GM18951 (cell line): ENCODE measurements at regions not wholly inside any gene's neighbourhood (a gene's known extent, or its start where the extent isn't known, plus 50 kb on each side); places are given as distances from the start of the nearest gene placed in this dataset.
A peak's percentile ranks its signal among the peaks of the same experiment; 100 is the strongest.
"Not testable (repeated sequence)": the region's sequence is repeated elsewhere in the genome, so short reads cannot be mapped to it uniquely, and the experiment has no call there.

Source experiments
- POLR2A ChIP-seq: IDR thresholded peaks from 4 replicates; pipeline ENCODE4 v1.6.1; 2011; ENCODE audit warnings: mild to moderate bottlenecking; ENCODE audit not compliant: insufficient read length, insufficient read depth; ENCODE audit errors: extremely low read depth
- in situ Hi-C: fragments of 300-500 bp; cut with MboI; formaldehyde crosslinking; loops from one replicate; pipeline ENCODE4 v1.12.0; 2022; ENCODE audit warnings: low sequenced_read_pairs, mixed read lengths, inconsistent platforms; ENCODE audit not compliant: unreplicated experiment

GRCh38 chr1:149635290-149635899 lies 51.7 kb downstream of the PPIAL4C start:
- in situ Hi-C loops, result not testable (repeated sequence)

- in situ Hi-C loops, result not testable (repeated sequence)
- peak; percentile 89 for TF ChIP-seq POLR2A
Observed at GRCh38 chr1:149636286-149637122, 52.9 kb downstream of the PPIAL4C start.

GRCh38 chr1:149638481-149638880 lies 54.8 kb downstream of the PPIAL4C start:
- in situ Hi-C loops, result not testable (repeated sequence)

GRCh38 chr1:149638901-149639658 lies 55.4 kb downstream of the PPIAL4C start:
- in situ Hi-C loops, result not testable (repeated sequence)

- in situ Hi-C loops, result not testable (repeated sequence)
Observed at GRCh38 chr1:149641179-149641578, 57.5 kb downstream of the PPIAL4C start.

GRCh38 chr1:149644818-149645217 lies 61.2 kb downstream of the PPIAL4C start:
- in situ Hi-C loops, result not testable (repeated sequence)

- in situ Hi-C loops, result not testable (repeated sequence)
Observed at GRCh38 chr1:149646360-149647017, 62.8 kb downstream of the PPIAL4C start.

GRCh38 chr1:149647018-149647373 lies 63.3 kb downstream of the PPIAL4C start:
- in situ Hi-C loops, result not testable (repeated sequence)

- in situ Hi-C loops, result not testable (repeated sequence)
Observed at GRCh38 chr1:149657750-149658149, 74.1 kb downstream of the PPIAL4C start.

- in situ Hi-C loops, result not testable (repeated sequence)
Observed at GRCh38 chr1:149658175-149658574, 74.5 kb downstream of the PPIAL4C start.

GRCh38 chr1:149664624-149665023 lies 81.0 kb downstream of the PPIAL4C start:
- in situ Hi-C loops, result not testable (repeated sequence)

GRCh38 chr1:149665033-149665432 lies 81.4 kb downstream of the PPIAL4C start:
- in situ Hi-C loops, result not testable (repeated sequence)

GRCh38 chr1:149665528-149665927 lies 81.9 kb downstream of the PPIAL4C start:
- in situ Hi-C loops, result not testable (repeated sequence)

GRCh38 chr1:149673231-149673909 lies 89.7 kb downstream of the PPIAL4C start:
- in situ Hi-C loops, result not testable (repeated sequence)

GRCh38 chr1:149674921-149675320 lies 91.3 kb downstream of the PPIAL4C start:
- in situ Hi-C loops, result not testable (repeated sequence)

GRCh38 chr1:149677359-149677758 lies 93.7 kb downstream of the PPIAL4C start:
- in situ Hi-C loops, result not testable (repeated sequence)

GRCh38 chr1:149686593-149687238 lies 95.8 kb upstream of the FCGR1A start:
- in situ Hi-C loops, result not testable (repeated sequence)

GRCh38 chr1:149691399-149691798 lies 91.1 kb upstream of the FCGR1A start:
- in situ Hi-C loops, result not testable (repeated sequence)
